Middle frontal gyrus (tissue), 1 donor: ENCODE measurements at regions not wholly inside any gene's neighbourhood (a gene's known extent, or its start where the extent isn't known, plus 50 kb on each side); places are given as distances from the start of the nearest gene placed in this dataset.

Source experiments
- DNase-seq: peaks from one replicate; pipeline ENCODE4 v3.0.0-alpha.2; 2015; ENCODE audit warnings: low spot score; ENCODE audit errors: extremely low spot score

DNA sequence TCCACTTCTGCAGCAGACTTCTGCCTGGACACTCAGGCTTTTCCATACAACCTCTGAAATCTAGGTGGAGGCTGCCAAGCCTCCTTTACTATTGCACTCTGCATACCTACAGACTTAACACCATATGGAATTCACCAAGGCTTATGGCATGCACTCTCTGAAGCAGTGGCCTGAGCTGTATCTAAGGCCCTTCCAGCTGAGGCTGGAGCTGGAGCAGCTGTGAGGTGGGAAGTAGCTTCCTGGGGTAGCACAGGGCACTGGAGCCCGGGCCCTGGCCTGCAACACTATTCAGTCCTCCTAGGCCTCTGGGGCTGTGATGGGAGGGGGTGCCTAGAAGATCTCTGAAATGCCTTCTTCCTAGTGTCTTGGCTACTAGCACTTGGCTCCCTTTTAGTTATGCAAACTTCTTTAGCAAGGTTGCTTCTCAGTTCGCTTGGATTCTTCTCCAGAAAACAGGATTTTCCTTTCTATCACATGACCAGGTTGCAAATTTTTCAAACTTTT, 186.6 kb upstream of the RORA start:
- DNase-seq: no peak

DNA sequence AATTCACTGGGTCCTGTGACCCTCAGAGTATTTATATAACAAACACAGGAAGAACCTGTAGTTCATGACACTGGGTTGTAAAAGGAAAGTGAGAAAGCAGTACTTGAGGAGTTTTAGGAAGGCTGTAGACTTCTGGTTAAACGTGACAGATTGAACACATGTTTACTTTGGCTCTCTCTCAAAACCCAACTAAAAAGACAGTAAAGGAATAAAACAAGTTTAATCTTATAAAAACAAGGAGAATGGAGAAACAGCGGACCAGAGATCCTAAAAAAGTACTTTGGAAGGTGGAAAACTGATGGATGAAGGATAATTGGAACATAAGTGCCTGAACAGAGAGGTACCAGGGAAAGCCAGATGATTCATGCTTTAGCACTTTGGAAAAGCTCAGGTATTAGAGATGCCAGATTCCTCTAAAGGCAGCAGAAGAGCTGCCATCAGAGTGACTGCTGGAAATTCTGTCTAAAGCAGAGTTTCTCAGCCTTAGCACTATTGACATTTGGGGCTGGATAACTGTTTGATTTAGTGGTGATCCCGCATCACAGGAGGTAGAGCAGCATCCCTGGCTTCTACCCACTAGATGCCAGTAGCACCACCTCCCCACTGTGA, 182.9 kb upstream of the RORA start:
- no peak for DNase-seq

GRCh38 chr15:61410662-61411061, 181.6 kb upstream of the RORA start:
- no peak for DNase-seq

DNA sequence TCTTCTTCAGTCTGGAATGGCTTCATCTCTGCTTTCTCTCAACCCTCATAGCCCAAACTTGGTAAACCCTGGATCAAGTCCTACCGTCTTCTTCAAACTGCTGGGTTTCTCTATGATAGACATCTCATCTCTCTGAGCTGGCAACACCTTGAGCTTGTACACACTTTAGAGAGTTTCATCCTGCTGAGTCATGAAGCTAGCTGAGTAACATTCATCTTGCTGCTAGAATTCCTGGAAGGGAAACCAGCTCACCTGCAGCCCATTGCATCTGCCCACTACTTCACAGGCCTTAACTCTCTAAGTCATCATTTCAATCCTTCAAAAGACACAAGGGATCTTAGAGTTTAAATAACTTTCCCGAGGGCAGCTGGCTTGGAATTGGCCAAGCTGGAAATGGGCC, 175.5 kb upstream of the RORA start:
- DNase-seq: no peak

GRCh38 chr15:61403884-61404283, 174.8 kb upstream of the RORA start:
- DNase-seq: no peak

DNA sequence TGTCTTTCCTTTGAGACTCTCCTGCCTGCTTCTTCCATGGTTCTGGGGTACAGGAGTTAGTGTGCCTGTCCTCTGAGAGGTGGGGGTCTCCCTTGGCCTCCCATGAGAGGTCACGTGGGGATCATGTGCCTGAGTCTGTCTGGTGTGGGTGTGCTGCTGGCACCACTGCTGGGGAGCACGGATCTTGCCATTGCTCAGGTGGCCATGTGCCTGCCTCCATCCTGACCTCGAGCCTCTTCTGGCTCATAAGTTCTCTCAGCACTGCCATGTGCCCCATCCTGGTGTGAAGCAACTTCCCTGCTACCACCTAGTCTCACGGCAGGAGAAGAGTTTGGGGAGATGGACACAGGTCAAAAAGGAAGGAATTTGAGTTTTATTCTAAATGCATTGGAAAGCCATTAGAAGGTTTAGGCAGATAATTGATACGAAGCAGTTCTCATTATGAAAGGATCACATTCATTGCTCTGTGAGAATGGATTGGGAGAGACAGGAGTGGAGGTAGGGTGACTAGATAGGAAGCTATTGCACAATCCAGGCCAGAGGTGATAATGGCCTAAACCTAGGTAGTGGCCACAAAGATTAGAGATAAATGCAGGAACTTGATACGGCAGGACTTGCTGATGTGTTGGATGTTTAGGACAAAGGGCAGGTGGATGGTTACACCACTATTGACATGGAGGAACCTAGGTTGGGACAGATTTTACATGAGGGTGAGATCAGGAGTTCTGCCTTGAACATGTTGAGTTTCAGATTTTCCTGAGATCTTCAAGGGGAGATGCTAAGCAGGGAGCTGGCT, 173.0 kb upstream of the RORA start:
- no peak for DNase-seq

DNA sequence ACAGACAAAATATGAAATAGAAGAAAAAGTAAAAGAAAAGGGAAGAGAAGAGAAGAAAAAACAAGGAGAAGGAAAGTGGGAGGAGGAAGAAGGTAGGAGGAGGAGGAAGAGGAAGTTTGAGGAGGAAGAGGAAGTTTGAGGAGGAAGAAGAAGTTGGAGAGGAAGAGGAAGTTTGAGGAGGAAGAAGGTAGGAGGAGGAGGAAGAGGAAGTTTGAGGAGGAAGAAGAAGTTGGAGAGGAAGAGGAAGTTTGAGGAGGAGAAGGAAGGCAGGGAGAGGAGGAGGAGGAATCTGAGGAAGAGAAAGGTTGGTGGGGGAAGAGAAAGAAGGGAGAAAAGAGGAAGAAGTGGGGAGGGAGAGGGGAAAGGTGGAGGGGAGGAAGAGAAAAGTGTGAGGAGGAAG, 169.2 kb upstream of the RORA start:
- no peak for DNase-seq

GRCh38 chr15:61396235-61396919, 167.3 kb upstream of the RORA start:
- DNase-seq: no peak

- DNase-seq: no peak
Measured at GRCh38 chr15:61393949-61394348, 164.8 kb upstream of the RORA start.

DNA sequence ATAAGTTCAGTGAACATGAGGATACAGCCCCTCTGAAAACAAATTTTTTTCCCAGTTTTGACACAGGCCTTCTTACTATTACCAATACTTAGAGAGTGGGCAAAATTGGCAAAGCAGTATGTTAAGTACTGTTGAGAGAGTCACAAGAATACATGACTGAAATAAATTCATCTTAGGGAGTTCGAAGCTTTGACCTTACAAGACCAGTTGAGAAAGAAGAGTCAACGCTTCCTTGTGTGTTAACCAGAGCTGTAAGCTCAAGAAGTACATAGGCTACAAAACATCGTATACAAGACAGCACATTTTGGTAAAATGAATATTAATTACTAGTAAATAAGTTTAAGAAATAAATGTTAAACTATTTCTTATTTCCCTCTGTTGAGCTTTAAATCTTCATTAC, 164.4 kb upstream of the RORA start:
- no peak for DNase-seq

DNA sequence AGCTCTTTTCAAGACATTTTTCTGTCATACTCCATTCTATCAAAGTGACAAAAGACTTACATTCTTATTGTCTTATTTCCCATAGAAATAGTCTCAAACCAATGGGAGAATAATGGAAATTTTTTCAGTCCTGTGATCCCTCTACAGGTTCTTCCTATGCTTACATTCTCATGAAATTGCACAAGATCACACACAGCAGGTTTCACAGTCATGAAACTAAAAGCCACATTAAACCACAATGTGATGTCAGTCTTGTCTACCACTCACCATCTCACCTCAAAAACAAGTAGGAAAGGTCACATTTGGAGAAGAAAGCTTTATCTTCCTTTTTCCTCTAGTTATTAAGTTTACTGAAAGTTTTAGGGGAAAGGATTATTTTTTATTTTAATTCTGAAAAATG, 161.0 kb upstream of the RORA start:
- no peak for DNase-seq

- no peak for DNase-seq
Measured at GRCh38 chr15:61389334-61390028, 160.4 kb upstream of the RORA start.

- DNase-seq: no peak
Measured at GRCh38 chr15:61387675-61388074, 158.6 kb upstream of the RORA start.

GRCh38 chr15:61383421-61383820, 154.3 kb upstream of the RORA start:
- DNase-seq: no peak

DNA sequence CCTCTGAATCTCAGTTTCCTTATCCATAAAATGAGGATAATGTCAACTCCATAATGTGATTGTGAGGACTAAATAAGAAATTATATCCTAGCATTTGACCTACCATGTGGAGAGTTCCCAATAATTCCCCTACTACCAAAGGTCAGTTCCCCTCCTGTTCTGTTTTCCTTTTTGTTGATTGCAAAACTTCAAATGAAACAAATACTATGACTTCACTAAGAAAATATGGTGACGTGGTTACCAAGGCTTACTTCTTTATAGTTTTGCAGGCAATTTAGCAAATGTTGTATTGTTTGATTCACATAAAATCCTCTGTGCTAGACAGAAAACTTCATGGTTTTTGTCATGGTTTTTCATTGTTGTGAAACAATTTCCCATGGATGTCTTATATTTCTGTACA, 153.8 kb upstream of the RORA start:
- no peak for DNase-seq

GRCh38 chr15:61381501-61381900, 152.4 kb upstream of the RORA start:
- DNase-seq: no peak

GRCh38 chr15:61380270-61380669, 151.2 kb upstream of the RORA start:
- no peak for DNase-seq

DNA sequence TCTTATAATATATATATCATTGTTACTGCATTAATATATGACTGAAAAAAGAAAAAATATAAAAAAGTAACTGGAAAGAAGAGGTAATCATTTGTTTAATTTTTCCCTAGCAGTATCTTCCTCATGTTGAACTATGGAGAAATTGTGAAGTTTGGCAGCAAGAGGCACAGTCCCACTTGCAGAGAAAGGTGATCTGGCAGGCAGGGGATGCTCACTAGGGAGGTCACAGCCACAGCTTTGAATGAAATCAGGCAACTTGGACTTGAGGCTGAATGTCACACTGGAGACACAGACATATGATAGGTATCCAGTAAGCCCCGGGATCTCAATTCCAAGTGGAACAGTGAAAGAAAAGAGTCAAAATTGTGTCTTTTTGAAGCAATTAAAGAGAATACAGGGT, 149.9 kb upstream of the RORA start:
- DNase-seq: no peak

GRCh38 chr15:61376961-61377360, 147.9 kb upstream of the RORA start:
- no peak for DNase-seq

- DNase-seq: no peak
Measured at GRCh38 chr15:61376516-61376915, 147.4 kb upstream of the RORA start.

DNA sequence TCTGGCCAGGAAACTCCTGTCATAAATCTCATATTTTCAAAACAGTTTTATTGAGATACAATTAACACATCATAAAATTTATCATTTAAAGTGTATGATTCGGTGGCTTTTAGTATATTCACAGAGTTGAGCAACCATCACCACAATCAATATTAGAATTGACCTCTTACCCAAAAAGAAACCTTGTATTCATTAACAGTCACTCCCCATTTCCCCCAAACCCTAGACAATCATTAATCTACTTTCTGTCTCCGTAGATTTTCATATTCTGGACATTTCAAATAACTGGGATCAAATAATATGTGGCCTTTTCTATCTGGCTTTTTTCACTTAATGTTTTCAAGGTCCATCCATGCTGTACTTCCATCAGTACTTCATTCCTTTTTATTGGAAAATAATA, 145.7 kb upstream of the RORA start:
- no peak for DNase-seq

DNA sequence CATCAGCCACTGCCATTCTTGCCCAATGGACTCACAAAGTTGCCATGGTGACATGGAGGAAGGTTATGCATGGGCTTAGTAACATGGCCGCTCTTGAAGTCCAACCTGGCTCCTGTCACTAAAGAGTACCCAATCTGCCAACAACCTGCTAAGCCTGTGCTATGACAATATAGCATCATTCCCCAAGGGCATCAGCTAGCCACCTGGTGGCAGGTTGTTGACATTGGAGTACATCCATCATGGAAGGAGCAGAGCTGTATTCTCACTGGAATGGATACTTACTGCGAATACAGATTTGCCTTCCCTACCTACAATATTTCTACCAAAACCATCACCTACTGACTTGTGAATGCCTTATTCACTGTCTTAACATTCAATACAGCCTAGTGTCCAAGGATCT, 138.9 kb upstream of the RORA start:
- no peak for DNase-seq
